ENCODE measurements at regions not wholly inside any gene's neighbourhood (a gene's known extent, or its start where the extent isn't known, plus 50 kb on each side); places are given as distances from the start of the nearest gene placed in this dataset.
A peak's percentile ranks its signal among the peaks of the same experiment; 100 is the strongest.
"Not testable (repeated sequence)": the region's sequence is repeated elsewhere in the genome, so short reads cannot be mapped to it uniquely, and the experiment has no call there.

- DNase-seq: not testable (repeated sequence)
Observed at GRCh38 chr21:25531538-25532250, 75.6 kb downstream of the MRPL39 start.

- DNase-seq: no peak
Observed at GRCh38 chr21:25528515-25528914, 78.8 kb downstream of the MRPL39 start.

GRCh38 chr21:25518491-25518911 is 88.8 kb downstream of the MRPL39 start:
- DNase-seq: no peak

GRCh38 chr21:25515484-25516405 is 91.5 kb downstream of the MRPL39 start:
- no peak for DNase-seq

- DNase-seq: no peak
Observed at GRCh38 chr21:25513810-25514209, 93.5 kb downstream of the MRPL39 start.

GRCh38 chr21:25512095-25513081 is 94.9 kb downstream of the MRPL39 start:
- no peak for DNase-seq

GRCh38 chr21:25509862-25510261 is 97.4 kb downstream of the MRPL39 start:
- DNase-seq: no peak

- no peak for DNase-seq
Observed at GRCh38 chr21:25508364-25508763, 98.9 kb downstream of the MRPL39 start.

- DNase-seq: no peak
Observed at GRCh38 chr21:25507522-25507921, 99.8 kb downstream of the MRPL39 start.

GRCh38 chr21:25506887-25507286 is 100.4 kb downstream of the MRPL39 start:
- no peak for DNase-seq

- no peak for DNase-seq
Observed at GRCh38 chr21:25506261-25506660, 101.0 kb downstream of the MRPL39 start.

- DNase-seq: no peak
Observed at GRCh38 chr21:25503981-25504380, 103.3 kb downstream of the MRPL39 start.

GRCh38 chr21:25501996-25502665 is 105.2 kb downstream of the MRPL39 start:
- peak in 2 of 4 experiments; percentile 1 to 3 for DNase-seq

- DNase-seq: no peak
Observed at GRCh38 chr21:25501462-25501861, 105.8 kb downstream of the MRPL39 start.

- no peak for DNase-seq
Observed at GRCh38 chr21:25500598-25500997, 106.7 kb downstream of the MRPL39 start.

- DNase-seq: no peak
Observed at GRCh38 chr21:25496825-25497482, 110.3 kb downstream of the MRPL39 start.

GRCh38 chr21:25494804-25495203 is 112.5 kb downstream of the MRPL39 start:
- no peak for DNase-seq

GRCh38 chr21:25493722-25494121 is 113.6 kb downstream of the MRPL39 start:
- DNase-seq: no peak

- no peak for DNase-seq
Observed at GRCh38 chr21:25491267-25491666, 116.0 kb downstream of the MRPL39 start.

GRCh38 chr21:25490742-25491141 is 116.5 kb downstream of the MRPL39 start:
- DNase-seq: no peak

- DNase-seq: no peak
Observed at GRCh38 chr21:25489673-25490072, 117.6 kb downstream of the MRPL39 start.

All from activated naive CD4-positive, alpha-beta T cell (primary cell).